Smooth muscle cell (in vitro differentiated cells): ENCODE measurements at regions not wholly inside any gene's neighbourhood (a gene's known extent, or its start where the extent isn't known, plus 50 kb on each side); places are given as distances from the start of the nearest gene placed in this dataset.

Source experiments
- DNase-seq: peaks from one replicate; lab custom pipeline; 2025; ENCODE audit not compliant: unreplicated experiment; lab: John Stamatoyannopoulos, UW
- H2AFZ ChIP-seq: fragments of 200-600 bp; sonication (generic); 2 replicates; pipeline ENCODE4 v1.6.0; 2016; ENCODE audit warnings: antibody characterized with exemption, low read depth, mild to moderate bottlenecking
- H3F3A ChIP-seq: fragments of 200-600 bp; sonication (generic); 2 replicates; pipeline ENCODE4 v1.6.0; 2017; ENCODE audit warnings: antibody characterized with exemption, low read depth
- H3K27ac ChIP-seq: fragments of 200-600 bp; sonication (generic); 2 replicates; pipeline ENCODE4 v1.5.1; 2016; ENCODE audit warnings: low read depth, mild to moderate bottlenecking
- H3K27me3 ChIP-seq: fragments of 200-600 bp; sonication (generic); 2 replicates; pipeline ENCODE4 v1.6.1; 2016; ENCODE audit warnings: low read depth, mild to moderate bottlenecking
- H3K36me3 ChIP-seq: fragments of 200-600 bp; sonication (generic); 2 replicates; pipeline ENCODE4 v1.5.1; 2016; ENCODE audit warnings: low read depth
- H3K4me1 ChIP-seq: fragments of 200-600 bp; sonication (generic); 2 replicates; pipeline ENCODE4 v1.5.1; 2016; ENCODE audit warnings: low read depth
- H3K4me2 ChIP-seq: fragments of 200-600 bp; sonication (generic); 2 replicates; pipeline ENCODE4 v1.6.0; 2016; ENCODE audit warnings: mild to moderate bottlenecking
- H3K4me3 ChIP-seq: fragments of 200-600 bp; sonication (generic); 2 replicates; pipeline ENCODE4 v1.5.1; 2016; ENCODE audit warnings: mild to moderate bottlenecking
- H3K79me2 ChIP-seq: fragments of 200-600 bp; sonication (generic); 2 replicates; pipeline ENCODE4 v1.6.0; 2016; ENCODE audit warnings: low read depth, mild to moderate bottlenecking
- H3K9ac ChIP-seq: fragments of 200-600 bp; sonication (generic); 2 replicates; pipeline ENCODE4 v1.6.0; 2016; ENCODE audit warnings: low read depth
- H3K9me3 ChIP-seq: fragments of 200-600 bp; sonication (generic); replicated peaks from 2 replicates; pipeline ENCODE4 v1.5.1; 2016; ENCODE audit warnings: low read depth
- H4K20me1 ChIP-seq: fragments of 200-600 bp; sonication (generic); 2 replicates; pipeline ENCODE4 v1.6.0; 2016; ENCODE audit warnings: low read depth
- CTCF ChIP-seq: fragments of 200-600 bp; sonication (generic); IDR thresholded peaks from 2 replicates; pipeline ENCODE4 v1.5.1; 2017; ENCODE audit warnings: borderline replicate concordance, mild to moderate bottlenecking, antibody characterized with exemption; ENCODE audit not compliant: insufficient read depth, poor library complexity, severe bottlenecking
- WGBS: methylation state at CpG from one replicate; pipeline ENCODE4 v1.1.7; 2016; ENCODE audit warnings: low lambda C conversion rate; 5-methylcytosine and 5-hydroxymethylcytosine counted together

- H3K4me1 ChIP-seq = peaks cover 15% of the 10 kb centered on the region
- no peaks in the 10 kb centered on the region for H4K20me1 ChIP-seq
- H3K27me3 ChIP-seq = no peaks in the 10 kb centered on the region
- H3K4me3 ChIP-seq = no peak overlapping the region
- no peaks in the 10 kb centered on the region for H3K36me3 ChIP-seq
- 100% methylated on average over 2 of the region's 2 CpGs for WGBS
- no peak for DNase-seq
- no peak for TF ChIP-seq CTCF
- no peaks in the 10 kb centered on the region for H3K9me3 ChIP-seq
- H2AFZ ChIP-seq = no peak overlapping the region
- peaks cover 40% of the 10 kb centered on the region for H3K79me2 ChIP-seq
- H3K4me2 ChIP-seq = no peak overlapping the region
- peak overlapping the region; percentile 1 for H3K9ac ChIP-seq
- peak overlapping the region; percentile 96 for H3K27ac ChIP-seq
- H3F3A ChIP-seq = peaks cover 36% of the 10 kb centered on the region
Measured at GRCh38 chr11:122190768-122191167, 74.8 kb upstream of the BLID start.

- Histone ChIP-seq H3K9me3 (no peaks in the 10 kb centered on the region), H2AFZ (no peak overlapping the region), H3K4me1 (peaks cover 15% of the 10 kb centered on the region), H3F3A (peaks cover 36% of the 10 kb centered on the region), H3K9ac (peak overlapping the region; percentile 52), H3K4me3 (no peak overlapping the region), H3K27me3 (no peaks in the 10 kb centered on the region), H3K4me2 (peak overlapping the region; percentile 50), H3K36me3 (no peaks in the 10 kb centered on the region), H3K79me2 (peaks cover 40% of the 10 kb centered on the region), H3K27ac (peak overlapping the region; percentile 96), H4K20me1 (no peaks in the 10 kb centered on the region)
- WGBS = 20% methylated on average over 2 of the region's 2 CpGs
- DNase-seq = no peak
- TF ChIP-seq CTCF = no peak
Measured at GRCh38 chr11:122189229-122189628, 73.2 kb upstream of the BLID start.

GRCh38 chr11:122187373-122188165 is 71.6 kb upstream of the BLID start:
- H3K4me1 ChIP-seq = peaks cover 15% of the 10 kb centered on the region
- 78% methylated on average over 9 of the region's 9 CpGs for WGBS
- H3K79me2 ChIP-seq = peaks cover 47% of the 10 kb centered on the region

More at GRCh38 chr11:122187373-122188165, 71.6 kb upstream of the BLID start:
- Histone ChIP-seq H3F3A (peaks cover 41% of the 10 kb centered on the region), H2AFZ (no peak overlapping the region), H3K9me3 (no peaks in the 10 kb centered on the region), H3K9ac (no peak overlapping the region), H3K27ac (peak overlapping the region; percentile 96), H3K4me2 (peak overlapping the region; percentile 53), H3K27me3 (no peaks in the 10 kb centered on the region), H3K4me3 (no peak overlapping the region), H3K36me3 (no peaks in the 10 kb centered on the region), H4K20me1 (no peaks in the 10 kb centered on the region)
- DNase-seq = no peak
- no peak for TF ChIP-seq CTCF
